Adrenal gland (tissue), 5 donors: ENCODE measurements at regions not wholly inside any gene's neighbourhood (a gene's known extent, or its start where the extent isn't known, plus 50 kb on each side); places are given as distances from the start of the nearest gene placed in this dataset.

Experiments
- POLR2A ChIP-seq, 2 donors: fragments of 450-650 bp; IDR thresholded peaks; one replicate each; pipeline ENCODE4 v1.6.1; 2017; ENCODE audit warnings: antibody characterized with exemption in 2 of 2, mild to moderate bottlenecking in 2 of 2, moderate library complexity in 1 of 2
- TF ChIP-seq, protein P1 (sequence below), 6 experiments: fragments of 450-650 bp in 4 of 6; fragments of 200-600 bp in 2 of 6; sonication (generic) in 1 of 6; IDR thresholded peaks; 1 replicate in 5 of 6; 2 replicates in 1 of 6; pipeline versions ENCODE4 v1.5.1 to v1.8.0; 2016 to 2021; ENCODE audit warnings: antibody characterized with exemption in 6 of 6, mild to moderate bottlenecking in 2 of 6, moderate library complexity in 1 of 6
- donor health status: DM: no; HTN: no; CAD: no.

DNA sequence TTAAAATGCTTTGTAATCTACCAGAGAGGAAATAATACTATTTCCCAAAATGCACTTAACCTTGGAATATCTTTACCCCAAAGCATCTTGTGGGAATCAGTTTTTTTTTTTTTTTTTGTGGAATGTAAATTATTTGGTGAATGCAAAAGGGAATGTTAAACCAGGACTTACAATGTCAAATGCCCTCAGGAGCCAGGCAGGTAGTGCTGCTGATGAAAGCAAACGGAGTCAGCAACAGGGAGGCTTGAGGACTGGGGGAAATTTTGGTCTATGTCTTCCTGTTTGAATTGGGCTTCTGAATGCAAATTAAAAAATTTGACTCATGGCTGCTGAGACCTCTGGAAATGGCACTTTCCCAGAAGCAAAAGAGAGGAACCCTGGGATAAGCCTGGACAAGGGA is 96.5 kb upstream of the NLRP1 start:
- TF ChIP-seq, protein P1, sequence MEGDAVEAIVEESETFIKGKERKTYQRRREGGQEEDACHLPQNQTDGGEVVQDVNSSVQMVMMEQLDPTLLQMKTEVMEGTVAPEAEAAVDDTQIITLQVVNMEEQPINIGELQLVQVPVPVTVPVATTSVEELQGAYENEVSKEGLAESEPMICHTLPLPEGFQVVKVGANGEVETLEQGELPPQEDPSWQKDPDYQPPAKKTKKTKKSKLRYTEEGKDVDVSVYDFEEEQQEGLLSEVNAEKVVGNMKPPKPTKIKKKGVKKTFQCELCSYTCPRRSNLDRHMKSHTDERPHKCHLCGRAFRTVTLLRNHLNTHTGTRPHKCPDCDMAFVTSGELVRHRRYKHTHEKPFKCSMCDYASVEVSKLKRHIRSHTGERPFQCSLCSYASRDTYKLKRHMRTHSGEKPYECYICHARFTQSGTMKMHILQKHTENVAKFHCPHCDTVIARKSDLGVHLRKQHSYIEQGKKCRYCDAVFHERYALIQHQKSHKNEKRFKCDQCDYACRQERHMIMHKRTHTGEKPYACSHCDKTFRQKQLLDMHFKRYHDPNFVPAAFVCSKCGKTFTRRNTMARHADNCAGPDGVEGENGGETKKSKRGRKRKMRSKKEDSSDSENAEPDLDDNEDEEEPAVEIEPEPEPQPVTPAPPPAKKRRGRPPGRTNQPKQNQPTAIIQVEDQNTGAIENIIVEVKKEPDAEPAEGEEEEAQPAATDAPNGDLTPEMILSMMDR (IDR thresholded peaks at IDR 0.05) = no peak
- no peak for TF ChIP-seq POLR2A (IDR thresholded peaks at IDR 0.05)
